ENCODE measurements at regions not wholly inside any gene's neighbourhood (a gene's known extent, or its start where the extent isn't known, plus 50 kb on each side); places are given as distances from the start of the nearest gene placed in this dataset.

DNA sequence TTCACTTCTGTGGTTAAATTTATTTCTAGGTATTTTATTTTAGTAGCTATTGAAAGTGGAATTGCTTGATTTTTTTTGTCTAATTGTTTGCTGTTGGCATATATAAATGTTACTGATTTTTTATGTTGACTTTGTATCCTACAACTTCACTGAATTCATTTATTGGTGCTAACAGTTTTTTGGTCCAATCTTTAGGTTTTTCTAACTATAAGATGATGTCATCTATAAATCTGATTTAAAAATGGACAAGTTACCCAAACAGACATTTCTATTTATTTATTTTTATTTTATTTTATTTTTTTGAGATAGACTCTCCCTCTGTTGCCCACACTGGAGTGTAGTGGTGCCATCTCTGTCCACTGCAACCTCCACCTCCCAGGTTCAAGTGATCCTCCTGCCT lies 162.3 kb downstream of the COX7C start:
- no peak for TF ChIP-seq EZH2phosphoT487 (IDR thresholded peaks at IDR 0.05; ENCODE audit: borderline replicate concordance, low read depth, low read length)
- TF ChIP-seq, protein P1, sequence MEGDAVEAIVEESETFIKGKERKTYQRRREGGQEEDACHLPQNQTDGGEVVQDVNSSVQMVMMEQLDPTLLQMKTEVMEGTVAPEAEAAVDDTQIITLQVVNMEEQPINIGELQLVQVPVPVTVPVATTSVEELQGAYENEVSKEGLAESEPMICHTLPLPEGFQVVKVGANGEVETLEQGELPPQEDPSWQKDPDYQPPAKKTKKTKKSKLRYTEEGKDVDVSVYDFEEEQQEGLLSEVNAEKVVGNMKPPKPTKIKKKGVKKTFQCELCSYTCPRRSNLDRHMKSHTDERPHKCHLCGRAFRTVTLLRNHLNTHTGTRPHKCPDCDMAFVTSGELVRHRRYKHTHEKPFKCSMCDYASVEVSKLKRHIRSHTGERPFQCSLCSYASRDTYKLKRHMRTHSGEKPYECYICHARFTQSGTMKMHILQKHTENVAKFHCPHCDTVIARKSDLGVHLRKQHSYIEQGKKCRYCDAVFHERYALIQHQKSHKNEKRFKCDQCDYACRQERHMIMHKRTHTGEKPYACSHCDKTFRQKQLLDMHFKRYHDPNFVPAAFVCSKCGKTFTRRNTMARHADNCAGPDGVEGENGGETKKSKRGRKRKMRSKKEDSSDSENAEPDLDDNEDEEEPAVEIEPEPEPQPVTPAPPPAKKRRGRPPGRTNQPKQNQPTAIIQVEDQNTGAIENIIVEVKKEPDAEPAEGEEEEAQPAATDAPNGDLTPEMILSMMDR (conservative IDR thresholded peaks at IDR 0.05; ENCODE audit: low read length): no peak

Measured in OCI-LY7 (cell line).